ENCODE measurements at regions not wholly inside any gene's neighbourhood (a gene's known extent, or its start where the extent isn't known, plus 50 kb on each side); places are given as distances from the start of the nearest gene placed in this dataset.

- no peak for DNase-seq (ENCODE audit: low read depth)
Observed at GRCh38 chr13:42720858-42721219, 60.5 kb upstream of the FAM216B start.

GRCh38 chr13:42722883-42723539, 58.4 kb upstream of the FAM216B start:
- no peak for DNase-seq (ENCODE audit: low read depth)

- DNase-seq (ENCODE audit: low read depth), result no peak
Observed at GRCh38 chr13:42728507-42729180, 52.7 kb upstream of the FAM216B start.

- DNase-seq (ENCODE audit: low read depth), result no peak
Observed at GRCh38 chr13:42729857-42730402, 51.5 kb upstream of the FAM216B start.
